Progenitor cell of endocrine pancreas (in vitro differentiated cells): ENCODE measurements at regions not wholly inside any gene's neighbourhood (a gene's known extent, or its start where the extent isn't known, plus 50 kb on each side); places are given as distances from the start of the nearest gene placed in this dataset.
"Not testable (repeated sequence)": the region's sequence is repeated elsewhere in the genome, so short reads cannot be mapped to it uniquely, and the experiment has no call there.

Source experiments
- DNase-seq: peaks from one replicate; pipeline ENCODE4 v3.0.0; 2021; ENCODE audit warnings: low spot score; ENCODE audit not compliant: unreplicated experiment
- H3K27ac Mint-ChIP-seq: 2 replicates; pipeline ENCODE4 v1.8.0; 2021; ENCODE audit warnings: mild to moderate bottlenecking, moderate library complexity, mixed read lengths
- H3K27me3 Mint-ChIP-seq: 2 replicates; pipeline ENCODE4 v1.8.0; 2021; ENCODE audit warnings: mixed read lengths
- H3K36me3 Mint-ChIP-seq: 2 replicates; pipeline ENCODE4 v1.8.0; 2022; ENCODE audit warnings: mixed read lengths; ENCODE audit not compliant: insufficient read depth
- H3K4me1 Mint-ChIP-seq: 2 replicates; pipeline ENCODE4 v1.8.0; 2021; ENCODE audit warnings: low read depth, mixed read lengths
- H3K4me3 Mint-ChIP-seq: 2 replicates; pipeline ENCODE4 v1.8.0; 2021; ENCODE audit warnings: low read depth, mild to moderate bottlenecking, moderate library complexity, mixed read lengths
- H3K9me3 Mint-ChIP-seq: 2 replicates; pipeline ENCODE4 v1.8.0; 2021; ENCODE audit warnings: low read depth, mixed read lengths
- CTCF ChIP-seq: fragments of 200-600 bp; sonication (generic); IDR thresholded peaks from one replicate; pipeline ENCODE4 v1.5.0; 2021; ENCODE audit warnings: antibody characterized with exemption, mild to moderate bottlenecking; ENCODE audit not compliant: unreplicated experiment

DNA sequence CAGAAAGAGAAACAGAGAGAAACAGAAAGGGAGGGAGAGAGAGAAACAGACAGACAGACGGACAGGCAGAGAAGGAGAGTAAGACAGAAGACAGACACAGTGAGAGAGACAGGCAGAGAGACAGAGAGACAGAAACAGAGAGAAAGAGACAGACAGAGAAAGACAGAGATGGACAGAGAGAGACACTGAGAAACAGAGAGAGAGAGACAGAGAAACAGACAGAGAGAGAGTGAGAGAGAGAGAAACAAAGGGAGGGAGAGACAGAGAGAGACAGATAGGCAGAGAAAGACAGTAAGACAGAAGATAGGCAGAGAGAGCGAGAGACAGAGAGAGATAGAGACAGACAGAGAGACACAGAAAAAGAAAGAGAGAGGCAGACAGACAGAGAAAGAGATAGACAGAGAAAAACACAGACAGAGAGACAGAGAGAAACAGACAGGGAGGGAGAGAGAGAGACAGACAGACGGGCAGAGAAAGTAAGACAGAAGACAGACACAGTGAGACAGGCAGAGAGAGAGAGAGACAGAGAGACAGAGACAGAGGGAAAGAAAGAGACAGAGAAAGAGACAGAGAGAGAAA is 753.4 kb upstream of the DEFB115 start:
- Mint-ChIP-seq H3K4me3 (no peak overlapping the region), H3K27me3 (no peaks in the 10 kb centered on the region), H3K9me3 (peaks cover 25% of the 10 kb centered on the region), H3K4me1 (no peaks in the 10 kb centered on the region), H3K36me3 (peaks cover 2% of the 10 kb centered on the region), H3K27ac (no peak overlapping the region)
- TF ChIP-seq CTCF, result no peak
- no peak for DNase-seq

DNA sequence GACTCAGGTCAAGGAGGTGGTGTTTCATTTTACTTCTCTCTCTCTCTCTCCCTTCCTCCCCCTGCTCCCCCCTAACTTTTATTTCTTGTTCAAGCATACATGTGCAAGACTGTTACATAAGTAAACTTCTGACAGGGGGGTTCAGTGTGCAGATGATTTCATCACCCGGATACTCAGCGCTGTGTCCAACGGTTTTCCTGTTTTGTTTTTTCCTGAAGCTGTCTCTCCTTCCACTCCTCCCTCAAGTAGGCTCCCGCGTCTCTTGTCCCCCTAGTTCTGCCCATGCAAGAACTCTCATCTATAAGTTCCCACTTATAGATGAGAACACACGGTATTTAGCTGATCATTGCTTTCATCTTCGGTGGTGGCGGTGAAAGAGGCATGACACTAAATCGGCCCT is 751.9 kb upstream of the DEFB115 start:
- Mint-ChIP-seq H3K36me3 (peaks cover 5% of the 10 kb centered on the region), H3K9me3 (peaks cover 36% of the 10 kb centered on the region), H3K27ac (no peak overlapping the region), H3K4me3 (no peak overlapping the region), H3K27me3 (no peaks in the 10 kb centered on the region), H3K4me1 (no peaks in the 10 kb centered on the region)
- no peak for TF ChIP-seq CTCF
- no peak for DNase-seq

DNA sequence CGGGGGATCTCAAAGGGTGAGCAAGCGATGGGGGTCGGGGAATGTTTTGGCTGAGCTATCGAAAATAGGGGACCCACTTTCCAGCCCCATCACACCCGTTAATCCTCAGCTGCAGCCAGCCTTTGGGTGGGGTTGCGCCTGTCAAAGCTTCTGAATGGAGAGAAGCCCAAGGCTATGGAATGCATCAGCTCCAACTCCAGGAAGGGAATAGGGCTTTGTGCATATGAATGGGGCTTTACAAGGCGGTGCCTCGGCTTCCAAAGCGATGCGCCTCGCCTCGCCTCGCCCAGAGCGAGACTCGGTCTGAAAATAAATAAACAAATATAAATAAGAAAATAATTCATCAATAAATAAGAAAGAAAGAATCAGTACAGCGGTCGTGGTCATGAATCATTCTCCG is 751.4 kb upstream of the DEFB115 start:
- DNase-seq, result no peak
- Mint-ChIP-seq H3K4me3 (no peak overlapping the region), H3K27ac (no peak overlapping the region), H3K36me3 (peaks cover 7% of the 10 kb centered on the region), H3K9me3 (peaks cover 40% of the 10 kb centered on the region), H3K4me1 (no peaks in the 10 kb centered on the region), H3K27me3 (no peaks in the 10 kb centered on the region)
- TF ChIP-seq CTCF, result no peak

DNA sequence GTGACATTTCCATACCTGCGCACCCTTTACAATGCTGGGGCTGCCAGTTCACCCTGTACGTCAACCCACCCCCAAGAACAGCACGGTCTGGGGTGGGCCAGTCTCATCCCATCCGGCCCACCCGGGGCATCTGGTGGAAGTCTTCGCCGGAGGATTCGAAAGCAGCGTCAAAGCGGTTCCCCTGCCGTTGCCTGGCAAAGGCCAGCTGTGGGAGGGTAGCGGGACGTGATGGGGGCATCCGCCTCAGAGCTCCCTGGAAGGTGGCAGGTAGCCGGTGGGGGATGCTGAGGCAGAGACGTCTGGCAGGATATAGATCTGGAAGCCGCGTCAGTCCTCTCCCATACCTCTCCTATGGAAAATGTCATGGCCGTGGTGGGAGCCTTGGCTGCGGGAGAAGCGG is 749.1 kb upstream of the DEFB115 start:
- not testable (repeated sequence) for H3K36me3 Mint-ChIP-seq, H3K4me1 Mint-ChIP-seq, H3K27me3 Mint-ChIP-seq, DNase-seq, H3K27ac Mint-ChIP-seq, H3K4me3 Mint-ChIP-seq
- H3K9me3 Mint-ChIP-seq, result peaks cover 43% of the 10 kb centered on the region

DNA sequence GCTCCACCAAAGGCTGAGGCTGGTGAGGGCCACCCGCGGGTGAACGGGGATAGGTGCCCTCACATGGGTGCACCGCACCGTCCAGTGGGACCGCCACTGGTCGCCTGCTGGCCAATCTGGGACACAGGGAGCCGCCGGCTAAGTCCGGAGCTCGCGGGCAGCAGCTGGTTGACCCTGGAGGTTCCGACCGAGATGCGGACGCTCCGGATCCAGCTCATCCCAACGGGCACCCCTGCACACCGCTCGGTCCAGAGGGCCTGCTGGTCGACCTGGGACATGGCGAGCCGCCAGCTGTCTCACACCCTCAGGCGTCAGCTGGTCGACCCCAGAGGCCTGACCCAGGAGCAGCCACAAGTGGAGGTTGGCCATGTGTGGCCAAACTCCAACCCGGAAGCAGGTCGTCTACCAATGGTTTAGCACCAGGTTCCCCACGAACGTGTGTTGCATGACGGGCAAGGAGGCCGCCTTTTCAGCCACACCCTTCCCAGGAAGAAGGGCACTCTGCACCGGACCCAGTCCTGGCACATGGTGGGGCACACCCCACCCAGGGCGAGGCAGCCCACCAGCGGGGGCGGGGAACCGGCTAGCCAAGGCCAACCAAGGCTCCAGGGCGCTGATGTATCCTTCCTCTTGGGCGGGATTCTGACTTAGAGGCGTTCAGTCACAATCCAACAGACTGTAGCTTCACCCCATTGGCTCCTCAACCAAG is 746.0 kb upstream of the DEFB115 start:
- Mint-ChIP-seq H3K9me3 (peaks cover 61% of the 10 kb centered on the region), H3K4me1 (no peaks in the 10 kb centered on the region), H3K4me3 (no peak overlapping the region), H3K27me3 (no peaks in the 10 kb centered on the region), H3K36me3 (peaks cover 13% of the 10 kb centered on the region), H3K27ac (no peak overlapping the region)
- TF ChIP-seq CTCF, result no peak
- no peak for DNase-seq

- no peak overlapping the region for H3K27ac Mint-ChIP-seq
- no peak for TF ChIP-seq CTCF
- H3K36me3 Mint-ChIP-seq, result peaks cover 12% of the 10 kb centered on the region
- DNase-seq, result no peak
- peaks cover 47% of the 10 kb centered on the region for H3K9me3 Mint-ChIP-seq
- no peaks in the 10 kb centered on the region for H3K27me3 Mint-ChIP-seq
- H3K4me1 Mint-ChIP-seq, result no peaks in the 10 kb centered on the region
- no peak overlapping the region for H3K4me3 Mint-ChIP-seq
Measured at GRCh38 chr20:30513050-30513628, 744.3 kb upstream of the DEFB115 start.

DNA sequence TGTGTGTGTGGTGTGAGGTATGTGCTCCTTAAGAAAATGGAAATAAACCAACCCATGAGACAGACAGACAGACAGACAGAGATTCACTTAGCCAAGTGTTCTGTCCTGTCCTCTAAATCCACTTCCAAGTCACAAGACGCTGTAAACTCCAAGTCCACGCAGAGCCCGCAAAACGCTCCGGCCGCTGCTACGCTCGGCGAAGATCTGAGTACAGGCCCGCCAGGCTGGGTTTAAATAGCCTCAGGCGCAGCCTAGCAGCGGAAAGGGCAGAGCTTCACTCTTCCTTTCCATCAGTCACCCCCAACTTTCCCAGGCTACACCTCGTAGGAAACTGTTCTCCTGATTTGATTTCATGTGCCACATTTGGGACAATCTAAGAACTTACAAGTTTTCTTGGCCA is 741.5 kb upstream of the DEFB115 start:
- not testable (repeated sequence) for DNase-seq, H3K36me3 Mint-ChIP-seq, H3K4me3 Mint-ChIP-seq, H3K27ac Mint-ChIP-seq, H3K4me1 Mint-ChIP-seq, H3K27me3 Mint-ChIP-seq
- peaks cover 27% of the 10 kb centered on the region for H3K9me3 Mint-ChIP-seq

- H3K9me3 Mint-ChIP-seq, result peaks cover 30% of the 10 kb centered on the region
- DNase-seq, H3K27me3 Mint-ChIP-seq, H3K36me3 Mint-ChIP-seq, H3K27ac Mint-ChIP-seq, H3K4me3 Mint-ChIP-seq, H3K4me1 Mint-ChIP-seq: not testable (repeated sequence)
Measured at GRCh38 chr20:30518906-30519305, 738.6 kb upstream of the DEFB115 start.
